NCI-H2107 (cell line): ENCODE measurements at regions not wholly inside any gene's neighbourhood (a gene's known extent, or its start where the extent isn't known, plus 50 kb on each side); places are given as distances from the start of the nearest gene placed in this dataset.

Experiments
- DNase-seq: peaks from one replicate; lab custom pipeline; 2025; lab: John Stamatoyannopoulos, UW

DNA sequence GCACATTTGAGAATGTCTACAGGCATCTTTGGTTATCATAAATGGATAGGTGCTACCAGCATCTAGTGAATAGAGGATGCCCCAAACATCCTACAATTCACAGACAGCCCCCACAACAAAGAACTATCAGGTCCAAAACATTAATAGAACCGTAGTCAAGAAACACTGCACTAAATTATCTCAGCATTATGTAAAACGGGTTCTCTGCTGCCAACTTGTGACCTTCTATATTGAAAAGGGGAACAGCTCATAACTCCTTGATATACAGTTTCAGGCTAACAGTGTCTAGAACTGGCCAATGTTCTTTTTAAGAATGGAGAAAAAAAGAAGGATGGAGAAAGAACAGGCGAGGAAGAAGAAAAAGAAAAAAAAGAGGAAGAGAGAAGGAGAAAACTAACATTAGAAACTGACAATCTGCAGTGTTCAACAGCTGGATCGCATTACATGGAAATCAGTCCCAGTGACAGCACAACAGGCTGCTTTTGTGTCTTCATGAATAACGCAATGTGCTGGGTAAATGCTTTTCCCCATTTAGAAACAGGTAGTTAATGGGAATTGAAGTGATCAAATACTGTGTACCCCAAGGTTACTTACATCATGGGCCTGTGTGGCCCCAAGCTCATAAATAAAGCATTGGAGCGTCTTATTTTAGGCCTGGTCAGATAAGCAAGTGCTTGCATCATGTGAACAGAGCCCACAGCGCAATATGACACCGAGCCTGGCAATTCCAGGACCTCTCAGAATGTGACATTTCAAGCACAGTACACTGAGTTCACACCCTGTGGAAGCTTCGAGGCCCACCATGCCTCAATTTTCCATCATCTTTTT, 339.5 kb downstream of the DHX15 start:
- no peak for DNase-seq

DNA sequence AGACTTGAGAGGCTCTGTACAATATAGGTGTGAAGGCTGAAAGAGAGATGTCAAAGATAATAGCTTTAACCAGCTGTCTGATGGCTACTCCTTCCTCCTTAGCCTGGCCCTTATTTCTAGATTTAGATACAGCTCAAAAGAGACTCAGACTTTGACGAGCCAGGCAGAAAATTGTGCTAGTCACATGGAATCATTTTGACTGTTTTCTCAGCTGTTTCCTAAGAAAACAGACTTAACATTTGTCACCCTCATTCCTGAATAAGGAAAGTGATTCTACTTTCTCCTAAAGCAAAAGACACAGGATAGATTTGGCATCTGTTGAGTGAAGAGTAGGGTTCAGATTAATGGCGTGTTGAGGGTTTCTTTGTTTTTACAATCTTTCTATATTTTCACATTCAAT, 340.7 kb downstream of the DHX15 start:
- no peak for DNase-seq

DNA sequence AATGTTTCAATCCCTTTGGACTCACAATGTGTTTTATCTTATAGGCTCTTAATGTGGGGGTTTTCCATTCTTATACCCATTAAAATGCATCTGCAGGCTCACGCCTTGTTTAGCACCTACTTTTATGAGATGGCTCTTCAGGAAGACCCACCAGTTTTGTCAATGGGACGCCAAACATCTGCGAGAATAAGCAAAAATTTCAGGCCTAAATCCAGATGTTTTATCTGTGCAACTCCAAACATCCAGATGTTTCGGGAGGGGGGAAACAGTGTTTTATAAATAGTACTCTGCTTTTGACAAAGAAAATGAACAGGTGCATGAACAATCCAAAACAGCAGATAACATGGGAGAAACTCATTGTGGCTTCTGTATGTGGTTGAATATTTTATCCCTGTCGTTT, 342.8 kb downstream of the DHX15 start:
- DNase-seq: no peak

DNA sequence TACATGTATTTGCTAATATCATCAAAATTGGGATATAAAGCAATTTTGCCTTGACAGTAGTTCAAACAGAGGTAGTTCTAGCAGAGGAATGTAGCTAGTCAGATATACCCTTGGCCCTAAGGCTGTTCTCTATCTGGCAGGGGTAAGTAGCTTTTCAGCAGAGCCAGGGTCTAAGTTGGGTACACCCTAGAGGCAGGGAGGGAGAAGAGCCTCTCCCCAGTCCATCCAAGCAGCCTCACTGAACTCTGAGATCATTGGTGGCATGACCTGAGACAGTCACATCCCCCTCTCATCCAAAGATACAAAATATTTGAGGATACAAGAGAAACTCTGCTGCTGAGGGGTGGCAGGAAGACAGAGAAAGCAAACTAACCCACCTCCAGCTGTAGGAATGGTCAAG, 343.7 kb downstream of the DHX15 start:
- DNase-seq: no peak

DNA sequence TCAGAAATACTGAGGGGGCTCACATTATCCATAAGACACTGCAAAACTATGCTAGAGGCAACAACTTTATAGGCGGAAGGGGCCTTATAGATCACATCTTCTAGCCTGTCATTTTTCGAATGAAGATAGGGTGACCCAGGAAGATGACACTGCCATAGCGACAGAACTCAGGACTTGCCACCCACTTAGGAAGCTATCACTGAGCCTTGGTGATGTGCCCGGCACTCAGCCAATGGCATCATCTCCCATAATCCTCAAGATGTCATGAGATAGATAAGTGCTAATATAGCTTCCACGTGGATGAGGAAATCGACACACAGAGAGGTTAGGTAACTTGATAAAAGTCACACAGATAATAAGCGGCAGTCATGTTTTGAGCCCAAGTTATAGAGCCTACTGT, 346.6 kb downstream of the DHX15 start:
- no peak for DNase-seq

DNA sequence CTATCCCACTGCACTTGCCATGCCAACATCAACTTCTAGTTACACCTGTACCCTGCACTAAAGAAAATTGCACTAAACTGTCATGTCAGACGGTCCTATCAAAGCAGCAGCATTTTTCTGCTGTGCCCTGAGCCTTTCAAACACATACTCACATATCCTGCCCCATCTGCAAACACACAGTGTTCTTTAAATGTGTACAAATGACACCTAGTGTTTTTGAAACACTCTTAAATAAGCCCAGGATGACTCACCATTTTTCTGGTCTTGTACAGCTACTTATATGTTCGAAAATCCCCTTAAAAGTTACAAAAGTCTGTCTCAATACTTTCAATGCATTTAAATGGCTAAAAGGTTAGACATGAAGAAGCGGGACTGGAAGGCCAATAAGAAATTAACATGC, 346.7 kb upstream of the PPARGC1A start:
- DNase-seq: no peak

DNA sequence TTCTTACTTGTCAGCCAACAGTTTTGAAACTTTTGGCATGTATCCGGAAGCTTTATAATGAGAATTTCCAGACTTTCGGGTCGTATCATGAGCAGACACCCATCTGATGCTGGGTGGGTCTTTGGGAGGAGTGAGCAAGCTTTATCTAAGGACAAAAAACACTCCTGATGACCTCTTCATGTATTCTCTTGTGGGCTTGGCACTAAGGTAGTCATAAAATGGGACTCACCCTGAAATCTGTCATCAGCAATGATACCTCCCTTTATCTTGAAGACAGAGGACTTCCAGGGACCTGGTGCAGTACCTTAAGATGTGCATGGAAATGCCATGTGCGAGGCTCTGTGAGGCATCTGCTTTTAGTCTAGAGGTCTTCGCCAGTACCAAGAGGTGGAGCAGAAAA, 346.3 kb upstream of the PPARGC1A start:
- no peak for DNase-seq

DNA sequence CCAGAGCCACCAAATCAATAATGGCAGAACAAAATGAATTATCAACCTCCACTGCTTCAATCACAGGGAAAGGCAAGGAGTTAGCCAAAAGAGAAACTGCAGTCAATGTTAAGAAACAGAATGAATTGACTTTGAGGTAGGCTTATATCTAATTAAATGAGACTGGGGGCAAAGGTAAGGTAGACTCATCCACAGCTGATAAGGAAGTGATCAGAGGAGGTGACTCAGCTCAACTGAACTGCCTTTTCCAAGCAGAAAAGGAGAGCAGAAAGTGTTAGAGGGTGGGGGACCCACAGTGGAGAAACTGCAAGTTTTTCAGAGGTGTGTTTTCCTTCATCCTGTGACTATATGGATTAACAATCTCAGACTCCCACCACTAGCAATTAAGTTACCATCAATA, 345.8 kb upstream of the PPARGC1A start:
- DNase-seq: no peak

DNA sequence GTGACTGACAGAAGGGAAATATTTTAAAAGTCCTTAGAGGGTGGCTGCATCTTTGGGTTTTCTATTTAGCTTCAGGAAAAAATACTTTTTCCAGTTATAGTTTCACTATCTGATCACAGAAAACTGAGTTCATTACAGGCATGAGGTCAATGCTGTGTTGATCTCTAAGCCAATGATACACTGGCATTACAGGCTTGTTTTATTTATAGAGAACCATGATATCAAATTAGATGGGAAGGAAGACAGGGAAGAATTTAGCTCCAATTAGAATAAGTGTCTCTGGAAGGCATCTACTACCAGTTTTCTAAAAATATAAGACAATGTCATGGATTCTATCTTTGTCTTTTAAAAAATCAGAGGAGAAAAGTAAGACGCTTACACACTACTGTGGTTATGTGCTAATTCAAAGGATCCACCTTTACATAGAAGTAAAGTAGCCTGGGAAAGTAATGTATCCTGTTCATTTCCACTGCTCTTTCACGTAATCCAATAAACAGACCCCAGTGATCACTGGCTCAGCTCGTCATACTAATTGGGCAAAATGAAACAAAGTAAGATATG, 344.5 kb upstream of the PPARGC1A start:
- DNase-seq: no peak

DNA sequence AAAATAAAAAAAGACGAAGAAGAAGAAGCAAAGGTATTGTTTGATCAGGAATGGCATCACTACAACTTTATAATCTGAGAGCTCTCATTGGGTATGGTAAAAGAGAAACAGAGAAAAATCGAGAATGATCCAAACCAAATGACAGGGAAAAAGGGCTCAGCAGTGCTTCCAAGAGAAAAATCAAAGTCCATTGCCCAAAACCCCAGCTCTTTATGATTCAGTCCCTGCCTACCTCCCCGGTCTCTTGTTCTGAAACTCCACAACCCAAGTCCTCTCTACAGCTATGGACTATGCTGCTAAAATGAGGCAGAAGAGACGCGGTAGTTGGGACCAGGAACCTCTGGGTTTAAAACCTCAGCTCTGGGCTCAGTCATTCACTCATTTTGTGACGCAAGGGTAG, 341.1 kb upstream of the PPARGC1A start:
- no peak for DNase-seq

DNA sequence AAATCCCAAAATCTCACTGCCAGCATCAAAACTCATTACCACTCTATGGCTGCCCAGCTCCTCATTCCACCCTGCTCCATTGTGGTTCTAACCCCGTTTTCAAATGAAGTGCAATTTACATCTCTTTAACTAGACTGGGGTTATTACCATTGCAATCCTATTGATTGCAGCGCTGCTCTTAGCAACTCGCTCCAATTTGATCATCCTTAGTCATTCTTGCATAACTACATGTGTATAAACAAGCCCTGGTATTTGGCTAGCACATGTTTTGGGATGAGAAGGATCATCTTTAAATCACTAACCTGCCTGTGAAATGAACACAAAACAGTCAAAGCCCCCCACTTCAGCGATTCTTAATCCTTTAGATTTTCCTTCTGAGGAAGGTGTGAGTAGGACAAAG, 340.1 kb upstream of the PPARGC1A start:
- DNase-seq: no peak

DNA sequence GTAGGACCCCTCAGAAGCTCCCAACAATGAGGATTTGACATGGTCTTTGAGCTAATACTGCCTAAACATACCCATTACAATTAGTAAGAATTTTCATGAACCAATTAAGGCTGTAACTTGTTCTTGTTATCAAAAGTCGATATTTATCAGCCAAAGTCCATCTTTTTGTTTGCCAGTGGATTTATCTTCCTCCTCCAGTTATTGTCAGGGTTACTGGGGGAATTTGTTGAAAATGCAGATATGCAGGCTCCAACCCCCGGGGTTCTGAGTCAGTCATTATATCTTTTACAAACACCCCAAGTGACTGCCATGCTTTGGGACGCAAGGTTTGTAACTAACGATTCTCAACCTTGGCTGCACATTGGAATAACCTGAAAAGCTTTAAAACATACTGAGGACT, 338.8 kb upstream of the PPARGC1A start:
- no peak for DNase-seq

DNA sequence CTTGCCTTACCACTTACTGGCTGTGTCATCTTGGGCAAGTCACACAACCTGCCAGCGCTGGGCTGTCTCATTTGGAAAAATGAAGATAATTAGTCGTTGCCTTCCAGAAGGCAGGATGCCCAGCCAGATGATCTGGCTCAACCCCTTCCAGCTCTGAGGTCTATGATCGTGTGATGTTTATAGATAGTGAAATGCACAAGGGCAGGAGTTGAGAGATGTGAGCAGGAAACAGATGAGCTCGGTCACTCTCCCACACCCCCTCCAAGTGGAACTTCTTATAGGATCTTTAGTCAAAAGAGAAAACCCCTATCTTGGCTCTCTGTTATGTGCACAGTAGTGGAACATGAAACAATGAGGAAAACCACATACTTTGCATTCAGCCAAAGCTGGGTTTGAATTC, 336.8 kb upstream of the PPARGC1A start:
- no peak for DNase-seq

DNA sequence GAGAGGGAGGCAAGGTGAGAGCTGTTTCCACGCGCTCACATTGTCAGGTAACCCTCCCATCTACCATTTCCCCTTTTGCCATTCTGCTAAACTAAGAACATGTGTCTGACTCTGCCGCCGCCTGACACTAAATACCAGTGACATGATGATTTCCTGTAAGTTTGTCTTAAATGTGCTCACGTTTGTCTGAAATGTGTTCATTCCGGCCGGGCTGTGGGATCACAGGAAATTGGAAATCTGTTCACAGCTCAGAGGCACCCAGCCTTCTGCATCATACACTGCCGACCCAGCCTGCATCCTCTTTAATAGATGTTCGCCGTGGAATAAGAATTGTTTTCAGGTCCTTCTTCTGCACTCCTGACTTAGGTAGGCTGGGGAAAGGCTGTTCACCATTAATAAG, 336.2 kb upstream of the PPARGC1A start:
- no peak for DNase-seq

DNA sequence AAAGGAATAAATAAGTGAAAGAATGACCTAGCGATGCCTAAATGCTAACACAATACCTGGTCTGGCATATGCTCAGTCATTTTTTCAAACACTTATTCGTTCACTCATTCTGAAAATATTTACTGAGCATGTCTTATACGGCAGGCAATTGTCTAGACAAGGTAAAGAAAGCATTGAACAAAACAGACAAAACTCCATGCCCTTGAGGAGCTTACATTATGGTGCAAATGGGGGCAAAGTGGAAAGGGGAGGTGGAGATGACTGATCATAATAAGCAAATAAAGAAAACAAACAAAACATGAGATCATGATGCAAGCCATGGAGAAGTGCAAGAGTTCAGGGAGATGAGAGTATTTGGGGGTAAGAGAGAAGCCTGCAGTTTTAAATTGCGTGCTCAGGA, 334.6 kb upstream of the PPARGC1A start:
- no peak for DNase-seq

DNA sequence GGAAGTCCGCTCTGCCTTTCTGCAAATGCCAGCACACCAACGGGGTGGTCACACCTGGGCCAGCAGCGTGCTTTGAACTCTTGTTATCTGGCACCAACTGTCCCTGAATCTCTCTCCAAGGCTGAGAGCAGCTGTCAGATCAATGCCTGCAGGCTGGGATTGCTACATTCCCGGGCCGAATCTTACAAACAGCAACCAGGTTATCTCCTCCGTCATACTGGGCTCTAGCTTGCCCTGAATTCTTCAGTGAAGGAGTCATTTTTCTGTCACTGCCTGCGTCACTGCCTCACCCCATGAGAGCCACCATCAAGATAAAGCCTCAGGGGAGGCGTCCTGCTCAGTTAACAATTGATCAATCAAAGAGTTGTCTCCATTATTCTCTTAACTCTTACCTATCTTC, 329.4 kb upstream of the PPARGC1A start:
- DNase-seq: no peak

DNA sequence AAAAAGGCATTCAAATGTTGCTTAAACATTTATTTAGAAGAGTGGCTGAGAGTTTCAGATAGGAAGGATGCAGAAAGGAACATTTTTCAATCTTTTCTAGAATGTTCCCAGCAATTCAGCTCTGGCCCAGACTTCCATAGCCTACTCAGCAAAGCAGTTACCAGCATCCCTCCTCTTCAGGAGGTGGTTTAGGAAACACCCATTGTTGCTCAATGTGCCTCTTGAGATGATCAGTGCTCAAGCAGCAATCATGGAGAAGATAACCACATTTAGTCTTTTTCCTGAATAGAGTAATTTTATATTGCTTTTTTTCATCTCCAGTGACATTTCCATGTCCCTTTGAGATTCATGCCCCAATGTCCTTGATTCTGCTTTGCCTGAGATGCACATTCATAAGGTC, 328.7 kb upstream of the PPARGC1A start:
- no peak for DNase-seq

DNA sequence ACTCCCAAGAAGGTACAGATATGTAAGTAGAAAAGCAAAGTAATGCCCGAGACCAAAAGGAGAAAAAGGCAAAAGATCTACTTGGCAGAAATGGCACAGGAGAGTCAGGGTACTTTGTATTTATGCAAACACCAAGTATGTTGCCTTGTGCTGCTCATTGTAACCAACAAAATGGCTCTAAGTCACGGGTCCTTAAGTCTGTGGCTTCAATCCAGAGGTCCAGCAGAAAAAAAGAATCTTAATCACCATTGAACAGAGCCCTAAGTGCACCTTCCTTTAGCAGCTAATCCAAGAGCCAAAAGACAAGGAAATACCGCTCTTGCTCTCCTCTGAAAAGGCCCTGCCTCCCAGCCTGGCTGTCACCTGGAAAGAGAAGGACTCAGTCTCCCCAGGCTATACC, 324.9 kb upstream of the PPARGC1A start:
- DNase-seq: no peak

DNA sequence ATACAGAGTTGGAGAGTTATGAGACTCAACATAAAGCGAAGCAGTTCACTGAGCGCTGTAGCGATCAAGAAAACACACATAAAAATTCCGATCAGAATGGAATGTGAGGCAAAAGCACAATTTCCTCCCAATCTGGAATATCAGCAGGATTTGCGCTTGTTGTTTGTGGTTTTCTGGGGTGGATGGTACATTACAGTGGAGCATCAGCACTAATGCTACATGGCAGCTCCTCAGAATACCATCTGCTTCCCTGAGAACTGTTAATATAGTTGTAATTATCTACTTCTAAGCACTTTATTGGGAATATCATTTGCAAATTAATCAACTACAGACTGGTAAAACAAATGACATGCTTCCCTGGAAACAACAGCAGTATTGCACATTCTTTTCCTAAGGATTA, 324.1 kb upstream of the PPARGC1A start:
- DNase-seq: no peak

DNA sequence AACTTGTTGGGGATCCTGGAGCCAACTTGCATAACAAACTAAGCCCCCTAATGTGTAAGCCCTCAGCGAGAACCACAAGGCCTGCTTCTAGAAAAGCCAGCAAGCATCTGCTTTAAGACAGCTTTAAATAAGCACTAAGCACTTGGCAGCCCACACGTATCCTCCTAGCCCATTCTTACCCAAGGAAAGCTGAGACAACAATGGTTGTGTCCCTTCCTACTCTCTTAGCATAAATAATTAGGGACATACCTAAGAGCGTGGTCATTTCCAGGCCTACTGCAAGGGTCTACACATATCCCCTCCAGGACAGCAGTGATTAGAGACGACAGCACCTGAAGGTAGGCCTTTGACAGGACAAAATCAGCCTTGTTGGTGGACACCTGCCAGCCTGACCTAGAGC, 322.8 kb upstream of the PPARGC1A start:
- no peak for DNase-seq

DNA sequence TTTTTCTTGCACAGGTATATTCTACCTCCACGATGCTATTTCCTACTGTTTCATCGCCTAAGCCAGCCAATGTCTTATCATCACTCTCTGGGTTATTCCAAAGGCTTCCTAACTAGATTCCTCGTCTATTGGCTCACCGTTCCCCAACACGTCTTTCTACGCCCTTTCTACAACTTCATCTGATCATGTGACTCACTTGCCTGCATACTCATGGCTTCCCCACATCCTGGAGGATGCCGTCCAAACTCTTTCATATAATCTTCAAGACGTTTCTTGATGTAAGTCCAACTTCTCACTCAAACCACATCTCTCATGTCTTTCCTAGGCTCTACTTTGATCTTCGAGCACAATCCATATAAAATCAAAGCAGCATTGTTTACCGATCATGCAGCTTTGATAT, 322.0 kb upstream of the PPARGC1A start:
- DNase-seq: no peak

DNA sequence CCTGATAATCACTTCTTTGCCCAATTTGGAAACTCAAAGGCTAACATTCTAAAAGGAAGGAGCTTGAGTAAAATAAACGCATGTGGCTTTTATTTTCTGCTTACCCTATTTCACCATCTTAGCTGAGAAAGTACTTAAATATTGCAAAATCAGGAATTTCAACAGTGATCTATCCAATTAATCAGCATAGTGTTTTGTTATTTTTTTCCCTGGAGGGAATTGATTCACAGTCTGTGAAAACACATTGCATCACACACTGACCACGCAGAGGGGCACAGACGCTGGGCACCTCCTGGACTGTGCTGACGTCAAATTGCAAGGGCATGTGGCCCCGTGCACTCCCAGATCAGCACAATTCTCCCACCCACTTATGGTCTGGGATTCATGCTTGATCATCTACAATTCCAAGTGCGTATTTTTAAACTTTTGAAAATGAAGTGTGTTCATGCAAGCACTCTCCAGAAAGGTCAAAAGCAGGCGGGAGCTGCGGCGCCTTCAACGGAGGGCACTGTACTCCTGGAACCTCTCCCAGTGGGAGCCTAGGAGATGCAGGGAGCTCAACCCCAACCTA, 320.6 kb upstream of the PPARGC1A start:
- no peak for DNase-seq

DNA sequence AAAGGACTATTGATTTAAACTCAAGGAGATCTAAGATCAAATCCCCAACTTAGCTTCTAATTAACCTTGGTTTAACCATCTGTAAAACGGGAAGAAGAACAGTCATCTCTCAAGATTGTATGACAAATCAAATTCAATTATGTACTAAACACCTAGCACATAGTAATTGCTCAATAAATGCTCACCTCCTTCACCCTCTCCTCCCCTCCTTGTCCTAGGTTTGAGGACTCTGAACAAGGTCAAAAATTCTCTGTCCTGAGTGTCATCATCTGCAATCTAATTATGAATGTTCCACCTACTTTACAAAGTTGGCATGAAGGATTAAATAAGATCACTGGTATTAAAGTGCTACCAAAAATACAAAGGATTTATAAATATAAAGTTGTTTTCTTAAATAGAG, 320.1 kb upstream of the PPARGC1A start:
- DNase-seq: no peak

DNA sequence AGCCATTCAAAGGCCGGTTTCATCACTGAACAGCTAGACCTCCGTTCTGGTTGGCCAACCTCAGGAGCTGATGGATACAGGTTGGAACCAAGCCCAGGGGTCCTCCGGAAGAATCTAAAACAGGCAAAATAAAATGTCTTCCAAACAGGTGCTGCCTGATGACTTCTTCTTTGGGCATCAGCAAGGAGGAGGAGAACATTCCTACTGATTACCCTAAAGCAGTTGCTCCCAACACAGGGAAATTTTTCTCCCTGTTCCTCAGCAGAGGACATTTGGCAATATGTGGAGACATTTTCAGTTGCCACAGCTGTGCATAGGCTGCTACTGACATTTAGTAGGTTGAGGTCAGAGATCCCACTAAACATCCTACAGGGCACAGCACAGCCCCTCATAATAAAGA, 319.3 kb upstream of the PPARGC1A start:
- no peak for DNase-seq
